HG03280 (cell line): ENCODE measurements at regions not wholly inside any gene's neighbourhood (a gene's known extent, or its start where the extent isn't known, plus 50 kb on each side); places are given as distances from the start of the nearest gene placed in this dataset.

Source experiments
- ATAC-seq: cut with Tn5 transposase; IDR thresholded peaks from one replicate; pipeline ENCODE4 v1.9.1; 2021; ENCODE audit warnings: mild to moderate bottlenecking, moderate library complexity; ENCODE audit not compliant: unreplicated experiment

GRCh38 chr13:87058786-87059329, 612.3 kb upstream of the SLITRK5 start:
- no peak for ATAC-seq

DNA sequence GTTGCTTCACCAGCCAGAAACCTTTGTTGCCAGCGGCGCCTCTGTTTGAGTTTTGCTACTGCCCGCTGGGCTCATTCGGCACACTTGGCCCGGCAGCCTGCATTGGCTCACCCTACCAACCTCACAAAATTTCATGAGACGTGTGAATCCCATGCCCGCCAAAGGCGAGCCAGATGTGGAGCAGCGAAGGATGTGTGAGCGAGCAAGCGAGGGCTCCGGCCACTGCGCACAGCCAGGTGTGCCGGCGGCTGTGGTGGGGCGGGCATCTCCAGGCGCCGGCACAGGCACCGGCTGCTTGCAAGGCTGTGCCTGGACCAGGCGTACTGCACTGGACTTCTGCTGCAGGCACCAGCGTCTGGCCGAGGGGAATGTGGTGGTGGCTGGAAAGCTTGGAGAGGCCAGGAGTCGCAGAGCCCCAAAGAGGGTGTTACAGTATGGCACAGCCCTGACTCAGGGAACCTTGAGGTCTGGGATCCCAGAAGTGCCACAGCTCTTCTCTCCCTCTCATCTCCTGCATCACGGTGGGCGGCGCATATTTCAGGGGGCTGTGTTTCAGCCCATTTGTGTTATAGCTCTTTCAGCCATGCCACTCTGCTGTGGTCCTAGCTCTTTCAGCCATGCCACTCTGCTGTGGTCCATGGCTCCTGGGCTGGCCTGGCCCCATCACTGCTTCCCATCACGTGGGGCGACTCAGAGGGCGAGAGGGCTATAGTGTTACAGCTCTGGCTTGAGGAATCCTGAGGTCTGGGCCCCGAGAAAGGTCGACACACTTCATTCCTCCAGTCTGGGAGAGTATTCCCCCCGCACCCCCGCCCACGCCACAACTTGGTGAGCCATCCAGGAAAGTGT, 592.0 kb upstream of the SLITRK5 start:
- ATAC-seq, result no peak

- ATAC-seq, result no peak
Observed at GRCh38 chr13:87080100-87080779, 590.9 kb upstream of the SLITRK5 start.

- no peak for ATAC-seq
Observed at GRCh38 chr13:87084192-87084591, 587.0 kb upstream of the SLITRK5 start.

DNA sequence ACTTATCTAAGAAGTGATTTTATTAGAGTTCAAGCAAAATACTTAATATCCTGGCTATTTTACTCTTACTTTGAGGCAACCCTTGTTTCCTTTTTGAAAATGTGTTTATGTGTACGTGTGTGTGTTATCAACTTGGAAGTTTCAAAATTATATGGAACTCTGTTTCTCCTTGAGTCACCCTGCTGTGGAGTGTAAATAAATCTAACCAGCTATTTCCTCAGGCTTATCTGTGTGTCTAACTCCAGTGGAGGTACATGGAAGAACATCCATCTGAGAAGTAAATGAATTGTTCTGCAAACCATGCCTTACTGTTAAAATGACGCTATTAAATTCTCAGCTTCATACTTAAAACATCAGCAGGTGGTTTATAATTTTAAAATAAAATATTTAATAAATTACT, 583.4 kb upstream of the SLITRK5 start:
- no peak for ATAC-seq

GRCh38 chr13:87089391-87089790, 581.8 kb upstream of the SLITRK5 start:
- ATAC-seq, result no peak

DNA sequence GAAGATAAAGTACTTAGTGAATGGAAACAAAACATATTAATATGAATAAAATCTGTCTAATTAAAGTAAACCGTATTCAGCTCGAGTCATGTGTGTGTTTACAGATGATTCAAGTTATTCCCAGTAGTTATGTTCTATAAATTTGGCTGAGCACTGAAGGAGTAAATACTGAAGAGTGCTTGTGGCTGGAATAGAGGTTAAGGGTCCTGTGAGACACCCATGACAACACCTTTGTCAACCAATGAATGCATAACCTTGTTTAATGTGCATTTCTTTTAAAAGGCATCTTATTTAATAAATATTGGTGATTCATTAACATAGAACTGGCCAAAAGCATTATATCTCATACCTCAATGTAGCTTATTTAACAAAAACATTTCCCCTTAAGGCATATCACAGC, 577.8 kb upstream of the SLITRK5 start:
- no peak for ATAC-seq

- no peak for ATAC-seq
Observed at GRCh38 chr13:87094646-87095045, 576.5 kb upstream of the SLITRK5 start.

DNA sequence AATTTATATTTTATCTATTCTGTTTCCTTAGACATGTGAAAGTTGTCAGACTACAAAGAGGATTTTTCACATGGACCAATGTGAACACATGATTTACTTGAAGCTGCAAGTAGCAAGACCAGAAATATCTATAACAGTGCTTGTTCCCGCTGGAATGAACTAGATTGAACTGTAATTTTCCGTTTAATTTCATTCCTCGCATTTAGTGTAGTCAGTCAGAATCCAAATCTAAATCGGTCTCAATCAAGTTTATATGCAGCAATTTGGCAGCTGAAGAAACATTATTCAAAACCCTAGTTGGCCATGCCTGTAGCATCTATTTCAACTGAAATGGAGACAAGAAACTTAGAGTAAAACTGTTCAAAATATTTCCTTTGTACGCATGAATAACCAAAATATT, 570.7 kb upstream of the SLITRK5 start:
- ATAC-seq, result no peak

DNA sequence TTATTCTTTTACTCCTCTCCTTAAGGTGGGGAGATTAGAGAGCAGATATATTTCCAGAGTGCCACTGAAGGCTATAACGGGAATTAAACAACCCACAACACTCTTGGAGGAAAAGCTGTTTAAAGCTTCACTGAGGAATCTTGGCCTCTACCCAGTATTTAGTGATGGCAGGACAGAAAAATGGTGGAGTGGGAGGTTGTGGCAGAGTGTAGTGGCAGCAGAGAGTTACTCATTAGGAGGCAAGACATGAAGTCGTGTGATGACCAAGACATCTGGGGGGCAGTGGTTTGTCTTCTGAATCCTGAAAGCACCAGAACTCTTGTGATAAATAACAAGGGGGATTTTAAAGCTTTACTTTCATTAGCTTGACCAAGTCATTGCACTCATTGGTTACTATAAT, 563.5 kb upstream of the SLITRK5 start:
- no peak for ATAC-seq

- no peak for ATAC-seq
Observed at GRCh38 chr13:87120476-87120875, 550.7 kb upstream of the SLITRK5 start.

DNA sequence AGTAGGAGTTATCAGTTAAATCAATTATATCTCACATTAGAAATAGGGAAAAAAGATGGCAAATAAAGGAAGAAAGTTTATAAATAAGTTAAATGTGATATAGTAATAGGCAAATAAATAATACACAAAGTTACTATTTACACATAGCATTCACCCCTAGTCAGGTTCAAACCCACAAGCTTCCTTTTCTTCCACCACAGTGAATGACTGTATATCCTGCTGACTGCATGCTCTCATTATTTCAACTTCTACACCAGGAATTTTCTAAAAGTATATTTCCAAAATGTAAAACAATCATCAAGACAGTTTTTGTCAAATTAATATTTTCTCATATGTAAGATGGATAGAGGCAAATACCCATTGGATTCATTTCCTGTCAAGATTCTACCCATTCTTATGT, 548.6 kb upstream of the SLITRK5 start:
- no peak for ATAC-seq

DNA sequence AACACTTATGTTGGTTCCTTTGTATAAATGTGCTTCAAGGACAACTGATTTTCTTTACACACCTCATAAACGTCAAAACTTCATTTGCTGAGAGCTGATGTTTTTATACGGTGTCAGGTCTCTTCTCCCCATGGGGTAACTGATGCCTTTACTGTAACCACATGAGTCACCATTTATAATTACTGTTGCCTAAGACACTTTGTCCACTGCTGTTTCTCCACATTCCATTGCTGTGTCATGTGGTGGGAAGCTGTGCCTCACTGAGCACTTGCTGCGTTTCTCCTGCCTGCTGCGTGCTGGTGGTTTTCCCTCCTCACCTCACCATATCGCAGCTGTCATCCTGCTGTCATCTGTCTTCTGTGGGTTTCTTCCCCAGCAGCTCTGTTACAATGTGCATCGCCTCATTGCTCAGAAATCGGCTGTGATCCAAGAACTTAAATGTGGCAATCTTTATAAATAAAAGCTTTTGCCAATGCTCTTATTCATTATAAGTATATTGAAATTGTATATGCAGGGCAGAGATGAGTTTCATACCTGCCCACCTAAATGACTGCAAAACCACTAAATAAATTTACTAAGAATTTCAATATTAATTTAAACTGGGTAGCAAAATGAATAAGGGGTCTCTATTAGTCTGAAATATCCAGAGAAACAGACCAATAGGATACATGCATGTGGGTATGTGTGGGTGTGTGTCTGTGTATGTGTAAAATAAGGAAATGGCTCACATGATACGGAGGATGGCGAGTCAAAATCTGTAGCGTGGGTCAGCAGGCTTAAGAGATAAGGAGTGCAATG, 547.0 kb upstream of the SLITRK5 start:
- no peak for ATAC-seq

DNA sequence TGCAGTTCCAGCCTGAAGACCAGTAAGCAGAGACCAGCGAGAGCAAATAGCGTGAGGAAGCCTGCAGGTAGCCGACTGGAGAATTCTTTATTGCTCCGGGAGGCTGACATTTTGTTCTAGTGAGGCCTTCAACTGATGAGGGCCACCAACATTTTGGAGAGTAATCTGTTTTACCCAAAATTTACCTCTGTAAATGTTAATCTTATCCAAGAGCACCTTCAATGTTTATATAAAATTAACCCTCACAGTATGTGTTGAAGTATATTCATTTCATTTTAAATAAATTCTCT, 546.4 kb upstream of the SLITRK5 start:
- no peak for ATAC-seq

- no peak for ATAC-seq
Observed at GRCh38 chr13:87128036-87128435, 543.1 kb upstream of the SLITRK5 start.

- no peak for ATAC-seq
Observed at GRCh38 chr13:87128491-87128890, 542.7 kb upstream of the SLITRK5 start.

- no peak for ATAC-seq
Observed at GRCh38 chr13:87129602-87130300, 541.4 kb upstream of the SLITRK5 start.

DNA sequence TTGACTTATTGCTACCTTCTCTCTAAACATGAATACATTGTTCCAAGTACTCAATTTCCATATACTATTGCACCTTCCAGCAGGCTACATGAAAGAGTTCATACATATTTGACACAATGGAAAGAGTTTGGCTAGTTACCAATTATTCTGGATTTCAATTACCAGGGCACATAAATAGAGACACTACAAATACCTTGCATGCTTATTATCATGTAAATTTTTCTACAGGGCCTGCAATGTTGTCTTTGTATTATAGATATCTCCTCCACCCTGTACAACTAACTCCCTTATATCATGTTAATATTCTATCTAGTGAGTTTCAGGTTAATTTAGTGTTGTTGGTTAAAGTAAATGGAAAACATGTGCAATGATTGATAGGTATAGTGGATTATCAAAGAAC, 540.7 kb upstream of the SLITRK5 start:
- ATAC-seq, result no peak

DNA sequence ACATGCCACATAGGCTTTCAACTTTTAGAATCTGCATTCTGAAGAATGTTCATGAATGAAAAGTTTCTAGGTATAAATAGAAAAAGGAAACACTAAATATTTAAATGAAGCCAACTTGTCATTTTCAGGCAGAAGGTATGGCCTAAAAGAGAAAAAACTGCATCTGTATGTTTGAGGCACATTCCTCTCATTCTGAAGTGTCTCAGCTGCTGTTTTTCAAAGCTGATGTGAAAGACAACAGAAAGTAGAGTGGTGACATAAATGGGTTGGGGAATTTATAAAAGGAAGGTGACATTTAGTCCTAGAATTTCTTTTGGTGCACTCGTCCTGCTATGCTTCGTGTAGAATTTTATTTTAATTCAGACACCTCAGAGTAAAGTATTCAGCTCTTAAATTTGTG, 539.6 kb upstream of the SLITRK5 start:
- no peak for ATAC-seq

GRCh38 chr13:87138866-87139265, 532.3 kb upstream of the SLITRK5 start:
- ATAC-seq, result no peak

DNA sequence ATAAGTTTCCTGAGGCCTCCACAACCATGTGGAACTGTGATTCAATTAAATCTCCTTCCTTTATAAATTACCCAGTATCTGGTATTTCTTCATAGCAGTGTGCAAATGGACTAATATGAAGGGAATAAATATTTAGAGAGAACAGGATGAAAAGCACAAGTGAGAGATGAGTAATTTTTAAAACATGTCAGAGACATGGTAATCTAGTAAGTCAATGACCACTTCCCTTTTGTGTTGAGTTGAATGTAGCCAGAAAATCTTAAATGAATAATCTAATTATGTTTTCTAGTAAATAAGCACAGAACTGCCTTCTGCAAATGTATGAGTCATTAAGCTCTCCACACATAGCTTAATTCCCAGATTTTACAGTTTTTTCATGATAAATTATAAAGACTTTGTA, 524.1 kb upstream of the SLITRK5 start:
- no peak for ATAC-seq
